GM12873 (cell line): ENCODE measurements at regions not wholly inside any gene's neighbourhood (a gene's known extent, or its start where the extent isn't known, plus 50 kb on each side); places are given as distances from the start of the nearest gene placed in this dataset.

Experiments used
- TF ChIP-seq, protein P1 (sequence below): IDR thresholded peaks from 2 replicates; pipeline ENCODE4 v1.5.1; 2012; ENCODE audit warnings: low read depth, mild to moderate bottlenecking, moderate library complexity, low read length, control low read depth; ENCODE audit not compliant: insufficient read depth; ENCODE audit errors: missing control alignments

DNA sequence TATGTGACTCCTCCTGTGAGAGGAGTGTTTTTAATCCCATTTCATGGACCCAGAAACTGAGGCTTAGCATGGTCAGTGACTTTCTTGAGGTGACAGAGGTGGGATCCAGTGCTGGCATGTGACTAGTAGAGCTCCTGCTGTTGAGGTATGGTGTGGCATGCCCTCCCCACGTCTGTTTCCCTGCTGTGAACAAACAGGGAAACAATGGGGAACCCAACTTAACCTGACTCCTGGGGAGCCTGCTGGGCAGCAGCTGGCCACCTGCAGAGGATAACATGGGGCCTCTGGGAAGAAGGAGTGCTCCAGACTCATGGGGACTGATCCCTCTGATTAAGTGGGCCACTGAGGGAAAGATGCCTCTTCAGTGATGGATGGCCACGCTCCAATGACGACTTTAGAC, 114.0 kb downstream of the BEGAIN start:
- TF ChIP-seq, protein P1, sequence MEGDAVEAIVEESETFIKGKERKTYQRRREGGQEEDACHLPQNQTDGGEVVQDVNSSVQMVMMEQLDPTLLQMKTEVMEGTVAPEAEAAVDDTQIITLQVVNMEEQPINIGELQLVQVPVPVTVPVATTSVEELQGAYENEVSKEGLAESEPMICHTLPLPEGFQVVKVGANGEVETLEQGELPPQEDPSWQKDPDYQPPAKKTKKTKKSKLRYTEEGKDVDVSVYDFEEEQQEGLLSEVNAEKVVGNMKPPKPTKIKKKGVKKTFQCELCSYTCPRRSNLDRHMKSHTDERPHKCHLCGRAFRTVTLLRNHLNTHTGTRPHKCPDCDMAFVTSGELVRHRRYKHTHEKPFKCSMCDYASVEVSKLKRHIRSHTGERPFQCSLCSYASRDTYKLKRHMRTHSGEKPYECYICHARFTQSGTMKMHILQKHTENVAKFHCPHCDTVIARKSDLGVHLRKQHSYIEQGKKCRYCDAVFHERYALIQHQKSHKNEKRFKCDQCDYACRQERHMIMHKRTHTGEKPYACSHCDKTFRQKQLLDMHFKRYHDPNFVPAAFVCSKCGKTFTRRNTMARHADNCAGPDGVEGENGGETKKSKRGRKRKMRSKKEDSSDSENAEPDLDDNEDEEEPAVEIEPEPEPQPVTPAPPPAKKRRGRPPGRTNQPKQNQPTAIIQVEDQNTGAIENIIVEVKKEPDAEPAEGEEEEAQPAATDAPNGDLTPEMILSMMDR = no peak

GRCh38 chr14:100474196-100474595, 113.0 kb downstream of the BEGAIN start:
- TF ChIP-seq, protein P1 = no peak

DNA sequence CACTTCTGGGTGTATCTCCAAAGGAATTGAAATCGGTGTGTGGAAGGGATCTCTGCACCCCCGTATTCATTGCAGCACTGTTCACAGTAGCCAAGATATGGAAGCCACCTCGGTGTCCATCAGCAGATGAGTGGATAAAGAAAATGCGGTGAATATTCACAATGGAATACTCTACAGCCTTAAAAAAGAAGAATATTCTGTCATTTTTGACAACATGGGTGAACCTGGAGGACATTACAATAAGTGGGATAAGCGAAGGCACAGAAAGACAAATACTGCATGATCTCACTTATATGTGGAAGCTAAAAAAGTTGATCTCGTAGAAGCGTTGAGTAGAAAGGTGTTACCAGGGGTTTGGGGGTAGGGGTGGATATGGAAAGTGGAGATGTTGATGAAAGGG, 111.9 kb downstream of the BEGAIN start:
- TF ChIP-seq, protein P1 = no peak

GRCh38 chr14:100476012-100476822, 111.0 kb downstream of the BEGAIN start:
- TF ChIP-seq, protein P1 = no peak

DNA sequence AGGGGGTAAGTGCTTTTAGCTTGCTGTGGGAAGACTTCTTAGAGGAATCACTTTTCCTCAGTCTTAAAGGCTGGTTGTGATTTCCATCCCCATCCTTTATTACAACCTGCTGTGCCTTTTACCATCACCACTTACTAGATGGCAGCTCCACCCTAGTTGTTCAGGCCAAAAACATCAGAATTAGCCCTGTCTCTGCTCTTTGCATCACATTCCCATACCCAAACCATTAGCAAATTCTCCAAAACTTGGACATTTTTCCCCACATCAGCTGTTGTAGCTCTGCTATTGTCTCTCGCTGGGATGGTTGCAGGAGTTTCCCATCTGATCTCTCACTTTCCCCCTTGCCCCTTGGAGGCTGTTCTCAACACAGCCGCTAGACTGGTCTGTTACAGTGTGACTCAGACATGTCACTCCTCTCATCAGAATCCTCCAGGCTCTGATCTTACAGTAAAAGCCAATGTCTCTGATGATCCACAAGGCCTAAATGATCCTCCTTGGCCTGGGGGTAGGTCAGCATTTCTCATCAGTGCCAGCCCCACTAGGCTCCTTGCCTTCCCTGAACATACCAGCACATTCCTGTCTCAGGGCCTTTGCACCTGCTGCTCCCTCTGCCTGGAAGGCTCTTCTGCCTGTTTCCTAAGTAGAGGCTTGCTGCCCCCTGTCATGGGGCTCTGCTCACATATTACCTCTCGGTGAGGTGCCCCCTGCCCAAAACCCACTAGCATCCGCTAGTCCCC, 102.5 kb downstream of the BEGAIN start:
- TF ChIP-seq, protein P1 = no peak

DNA sequence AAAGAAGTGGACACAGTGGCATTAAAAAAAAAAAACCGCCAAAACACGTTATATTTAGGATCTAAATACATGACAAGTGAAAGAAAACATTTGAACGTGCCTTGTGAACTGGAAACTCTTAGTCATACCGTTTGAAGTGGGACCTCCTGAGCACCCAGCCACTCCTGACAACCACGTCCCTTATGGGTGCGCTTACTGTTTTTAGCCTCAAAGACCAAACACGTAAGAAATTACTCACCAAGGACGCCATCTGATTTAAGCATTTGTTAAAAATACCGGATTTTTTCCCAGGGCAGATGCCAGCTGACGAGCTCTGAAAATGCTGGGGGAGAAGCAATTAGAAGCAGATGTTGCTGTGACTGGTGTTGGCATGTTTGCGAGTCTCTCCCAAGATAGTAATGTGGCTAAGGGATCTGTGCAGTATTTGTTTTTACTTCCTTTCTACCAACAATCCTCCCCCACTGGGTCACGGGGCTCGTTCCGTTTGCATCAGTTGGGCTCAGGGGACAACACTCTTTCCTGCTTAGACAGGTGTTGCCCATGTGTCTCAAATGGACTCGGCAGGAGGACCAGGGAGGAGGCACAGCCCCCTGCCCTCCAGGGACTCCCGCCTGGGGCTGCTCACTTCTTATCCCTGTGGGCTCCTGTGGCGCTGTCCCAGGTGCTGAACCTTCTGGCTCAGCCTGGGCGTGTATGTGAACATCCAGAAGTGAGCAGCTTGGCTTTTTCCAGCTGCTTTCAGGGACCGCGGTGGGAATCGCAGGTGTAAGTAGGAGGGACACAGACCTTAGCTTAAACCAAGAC, 101.0 kb downstream of the BEGAIN start:
- TF ChIP-seq, protein P1 = no peak
